Activated CD4-positive, alpha-beta T cell treated with anti-CD3 and anti-CD28 coated beads, Interleukin-2, Interleukin-4, amounts not matched to agents 100 ng/mL and 50 ng/mL, durations not matched to agents 16 hours and 8 hours (primary cell): ENCODE measurements at regions not wholly inside any gene's neighbourhood (a gene's known extent, or its start where the extent isn't known, plus 50 kb on each side); places are given as distances from the start of the nearest gene placed in this dataset.
"Not testable (repeated sequence)": the region's sequence is repeated elsewhere in the genome, so short reads cannot be mapped to it uniquely, and the experiment has no call there.

Experiments used
- DNase-seq: peaks from one replicate; pipeline ENCODE4 v3.0.0-alpha.2; 2020; ENCODE audit warnings: low spot score

GRCh38 chr11:100531290-100531689 is 155.8 kb upstream of the ARHGAP42 start:
- DNase-seq: not testable (repeated sequence)

- no peak for DNase-seq
Observed at GRCh38 chr11:100536979-100537378, 150.1 kb upstream of the ARHGAP42 start.

- DNase-seq: no peak
Observed at GRCh38 chr11:100543386-100543785, 143.7 kb upstream of the ARHGAP42 start.

GRCh38 chr11:100545556-100545955 is 141.5 kb upstream of the ARHGAP42 start:
- no peak for DNase-seq

GRCh38 chr11:100545970-100546369 is 141.1 kb upstream of the ARHGAP42 start:
- DNase-seq: no peak

- no peak for DNase-seq
Observed at GRCh38 chr11:100546714-100547113, 140.4 kb upstream of the ARHGAP42 start.

- DNase-seq: no peak
Observed at GRCh38 chr11:100550298-100550697, 136.8 kb upstream of the ARHGAP42 start.

GRCh38 chr11:100550912-100551632 is 136.0 kb upstream of the ARHGAP42 start:
- no peak for DNase-seq

GRCh38 chr11:100555931-100556330 is 131.2 kb upstream of the ARHGAP42 start:
- DNase-seq: no peak

GRCh38 chr11:100556781-100557180 is 130.3 kb upstream of the ARHGAP42 start:
- DNase-seq: no peak

- DNase-seq: no peak
Observed at GRCh38 chr11:100557830-100558611, 129.1 kb upstream of the ARHGAP42 start.

- DNase-seq: no peak
Observed at GRCh38 chr11:100560606-100561005, 126.5 kb upstream of the ARHGAP42 start.

GRCh38 chr11:100561323-100561722 is 125.8 kb upstream of the ARHGAP42 start:
- DNase-seq: no peak

GRCh38 chr11:100562128-100562527 is 125.0 kb upstream of the ARHGAP42 start:
- no peak for DNase-seq

GRCh38 chr11:100563541-100564280 is 123.4 kb upstream of the ARHGAP42 start:
- DNase-seq: no peak

GRCh38 chr11:100573911-100574513 is 113.1 kb upstream of the ARHGAP42 start:
- no peak for DNase-seq

GRCh38 chr11:100574894-100575769 is 112.0 kb upstream of the ARHGAP42 start:
- DNase-seq: no peak

- DNase-seq: peak; percentile 31
Observed at GRCh38 chr11:100575860-100576717, 111.0 kb upstream of the ARHGAP42 start.

- DNase-seq: no peak
Observed at GRCh38 chr11:100576718-100577021, 110.4 kb upstream of the ARHGAP42 start.

- DNase-seq: no peak
Observed at GRCh38 chr11:100578831-100579311, 108.2 kb upstream of the ARHGAP42 start.
